ENCODE measurements at regions not wholly inside any gene's neighbourhood (a gene's known extent, or its start where the extent isn't known, plus 50 kb on each side); places are given as distances from the start of the nearest gene placed in this dataset.

DNA sequence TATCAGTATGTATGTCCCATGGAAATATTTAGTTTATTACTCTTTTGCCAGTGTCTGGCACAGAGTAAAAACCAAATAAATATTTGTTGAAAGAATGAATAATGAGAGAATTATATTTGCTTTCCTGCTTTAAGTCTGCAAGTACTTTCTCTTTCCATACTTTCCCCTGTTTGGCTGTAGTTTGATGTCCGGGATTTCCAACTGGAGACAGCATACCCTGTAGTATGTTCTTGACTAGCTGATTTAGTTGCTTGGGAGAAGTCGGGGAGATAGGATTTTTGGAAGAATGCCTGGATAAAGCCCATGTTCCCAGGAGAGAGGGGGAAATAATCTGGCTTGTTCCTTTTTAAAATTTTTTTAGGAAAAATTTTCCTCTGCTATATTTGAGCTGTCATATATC is 516.1 kb downstream of the CCSER2 start:
- no peaks in the 10 kb centered on the region for H3K4me1 Mint-ChIP-seq
- Histone ChIP-seq H3K9me3 (replicated peaks in 1 of 2; ENCODE audit: control insufficient read depth in 1 of 2, insufficient read depth in 1 of 2, low read length in 2 of 2) (no peaks in the 10 kb centered on the region), H3K79me2 (ENCODE audit: insufficient read depth, low read length) (no peaks in the 10 kb centered on the region), H3K4me2 (replicated peaks; ENCODE audit: extremely low read depth, low read length, poor library complexity, severe bottlenecking) (no peak overlapping the region), H3K27me3 (ENCODE audit: control insufficient read depth in 2 of 2, insufficient read depth in 2 of 2, low read length in 2 of 2) (no peaks in the 10 kb centered on the region), H3K36me3 (replicated peaks in 1 of 2; ENCODE audit: control insufficient read depth in 1 of 2, insufficient read depth in 2 of 2, low read length in 2 of 2) (no peaks in the 10 kb centered on the region), H3K4me1 (ENCODE audit: control insufficient read depth in 1 of 2, insufficient read depth in 2 of 2, low read length in 2 of 2) (no peaks in the 10 kb centered on the region), H2AFZ (ENCODE audit: insufficient read depth, low read depth, low read length, poor library complexity, severe bottlenecking) (no peak overlapping the region), H3K4me3 (replicated peaks in 1 of 3; ENCODE audit: low read depth in 2 of 3, low read length in 3 of 3) (no peak overlapping the region), H3K27ac (ENCODE audit: low read depth in 1 of 2, low read length in 2 of 2) (no peak overlapping the region), H3K9ac (ENCODE audit: insufficient read depth, low read length, poor library complexity, severe bottlenecking) (no peak overlapping the region), H4K20me1 (ENCODE audit: insufficient read depth, low read length) (no peaks in the 10 kb centered on the region)
- H3K4me3 Mint-ChIP-seq: no peak overlapping the region
- DNase-seq: no peak
- intact Hi-C loops (cut with micrococcal nuclease): no loop called here
- H3K27me3 Mint-ChIP-seq (ENCODE audit: low read depth in 3 of 3): peaks cover 0 to 2% (median 0%) of the 10 kb centered on the region in 3 donors
- H3K27ac Mint-ChIP-seq: no peak overlapping the region
- H3K9me3 Mint-ChIP-seq: no peaks in the 10 kb centered on the region
- TF ChIP-seq, protein P1, sequence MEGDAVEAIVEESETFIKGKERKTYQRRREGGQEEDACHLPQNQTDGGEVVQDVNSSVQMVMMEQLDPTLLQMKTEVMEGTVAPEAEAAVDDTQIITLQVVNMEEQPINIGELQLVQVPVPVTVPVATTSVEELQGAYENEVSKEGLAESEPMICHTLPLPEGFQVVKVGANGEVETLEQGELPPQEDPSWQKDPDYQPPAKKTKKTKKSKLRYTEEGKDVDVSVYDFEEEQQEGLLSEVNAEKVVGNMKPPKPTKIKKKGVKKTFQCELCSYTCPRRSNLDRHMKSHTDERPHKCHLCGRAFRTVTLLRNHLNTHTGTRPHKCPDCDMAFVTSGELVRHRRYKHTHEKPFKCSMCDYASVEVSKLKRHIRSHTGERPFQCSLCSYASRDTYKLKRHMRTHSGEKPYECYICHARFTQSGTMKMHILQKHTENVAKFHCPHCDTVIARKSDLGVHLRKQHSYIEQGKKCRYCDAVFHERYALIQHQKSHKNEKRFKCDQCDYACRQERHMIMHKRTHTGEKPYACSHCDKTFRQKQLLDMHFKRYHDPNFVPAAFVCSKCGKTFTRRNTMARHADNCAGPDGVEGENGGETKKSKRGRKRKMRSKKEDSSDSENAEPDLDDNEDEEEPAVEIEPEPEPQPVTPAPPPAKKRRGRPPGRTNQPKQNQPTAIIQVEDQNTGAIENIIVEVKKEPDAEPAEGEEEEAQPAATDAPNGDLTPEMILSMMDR (IDR thresholded peaks at IDR 0.05): no peak
- WGBS (ENCODE audit: insufficient coverage): 86% methylated on average over 1 of the region's 2 CpGs
- no peaks in the 10 kb centered on the region for H3K36me3 Mint-ChIP-seq

DNA sequence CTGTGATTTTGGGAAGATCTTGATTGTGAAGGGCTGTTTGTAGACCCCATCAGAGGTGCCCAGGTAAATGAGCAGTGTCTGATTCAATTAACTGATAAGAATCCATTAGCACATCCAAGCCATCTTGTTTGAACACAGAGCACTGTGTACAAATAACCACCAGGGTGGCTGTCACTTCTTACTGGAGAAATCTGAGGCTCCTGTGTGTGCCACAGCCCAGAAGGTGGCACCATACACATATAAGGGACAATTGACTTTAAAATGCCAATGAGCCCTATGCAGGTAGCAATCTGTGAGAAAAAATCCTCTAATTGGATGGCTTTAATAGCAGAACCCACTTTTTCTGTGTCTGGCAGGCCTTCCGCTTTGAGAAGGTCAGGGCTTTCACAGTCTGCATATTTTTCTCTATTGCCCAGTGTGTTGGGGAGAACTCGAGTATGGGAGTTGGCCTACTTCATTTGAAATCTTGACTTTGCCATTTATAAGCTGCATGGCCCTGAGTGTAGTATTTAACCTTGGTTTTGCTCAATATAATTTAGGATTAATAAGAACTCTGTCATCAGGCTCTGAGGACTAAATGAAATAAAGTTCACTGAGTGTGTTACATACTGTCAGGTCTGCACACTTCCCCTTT is 517.4 kb downstream of the CCSER2 start:
- Histone ChIP-seq H3K4me2 (replicated peaks; ENCODE audit: extremely low read depth, low read length, poor library complexity, severe bottlenecking) (no peak overlapping the region), H3K4me3 (replicated peaks in 1 of 3; ENCODE audit: low read depth in 2 of 3, low read length in 3 of 3) (no peak overlapping the region), H3K27ac (ENCODE audit: low read depth in 1 of 2, low read length in 2 of 2) (no peak overlapping the region), H3K36me3 (replicated peaks in 1 of 2; ENCODE audit: control insufficient read depth in 1 of 2, insufficient read depth in 2 of 2, low read length in 2 of 2) (no peaks in the 10 kb centered on the region), H2AFZ (ENCODE audit: insufficient read depth, low read depth, low read length, poor library complexity, severe bottlenecking) (no peak overlapping the region), H3K79me2 (ENCODE audit: insufficient read depth, low read length) (no peaks in the 10 kb centered on the region), H4K20me1 (ENCODE audit: insufficient read depth, low read length) (no peaks in the 10 kb centered on the region), H3K27me3 (ENCODE audit: control insufficient read depth in 2 of 2, insufficient read depth in 2 of 2, low read length in 2 of 2) (no peaks in the 10 kb centered on the region), H3K9me3 (replicated peaks in 1 of 2; ENCODE audit: control insufficient read depth in 1 of 2, insufficient read depth in 1 of 2, low read length in 2 of 2) (no peaks in the 10 kb centered on the region), H3K4me1 (ENCODE audit: control insufficient read depth in 1 of 2, insufficient read depth in 2 of 2, low read length in 2 of 2) (no peaks in the 10 kb centered on the region), H3K9ac (ENCODE audit: insufficient read depth, low read length, poor library complexity, severe bottlenecking) (no peak overlapping the region)
- Mint-ChIP-seq H3K4me3 (no peak overlapping the region), H3K9me3 (peaks cover 0 to 3% (median 0%) of the 10 kb centered on the region in 7 donors), H3K36me3 (no peaks in the 10 kb centered on the region), H3K27me3 (ENCODE audit: low read depth in 3 of 3) (no peaks in the 10 kb centered on the region), H3K27ac (no peak overlapping the region), H3K4me1 (no peaks in the 10 kb centered on the region)
- TF ChIP-seq, protein P1 (IDR thresholded peaks at IDR 0.05): no peak
- intact Hi-C loops (cut with micrococcal nuclease): no loop called here
- WGBS (ENCODE audit: insufficient coverage): no CpG with 5 or more reads among the region's 2 CpGs
- no peak for DNase-seq
